PC-3 (cell line): ENCODE measurements at regions not wholly inside any gene's neighbourhood (a gene's known extent, or its start where the extent isn't known, plus 50 kb on each side); places are given as distances from the start of the nearest gene placed in this dataset.

ENCODE experiments used
- ATAC-seq: fragments of 200-7000 bp; cut with Tn5 transposase; 2 replicates; pipeline ENCODE4 v1.9.1; 2020; ENCODE audit warnings: mild to moderate bottlenecking, moderate library complexity
- BruUV-seq: library from RNA; stranded (reverse); fragments of 400-500 nt; replicated peaks from 2 replicates; lab custom pipeline; 2021; lab: Mats Ljungman, UMichigan
- CTCF ChIA-PET: fragments of 300-600 bp; sonication (Branson Sonifier 250); formaldehyde crosslinking; loops from one replicate; lab custom pipeline; 2022; ENCODE audit warnings: antibody characterized with exemption; lab: Charles Lee
- POLR2A ChIA-PET: fragments of 300-600 bp; sonication (Branson Sonifier 250); formaldehyde crosslinking; loops from one replicate; lab custom pipeline; 2022; ENCODE audit warnings: antibody characterized with exemption; ENCODE audit not compliant: unreplicated experiment; lab: Charles Lee
- DNase-seq: peaks from one replicate; pipeline ENCODE4 v3.0.0-alpha.2; 2015
- H2AFZ ChIP-seq: fragments of 300-600 bp; sonication (generic); 2 replicates; pipeline ENCODE4 v1.6.0; 2016; ENCODE audit warnings: antibody characterized with exemption, low read length
- H3F3A ChIP-seq: fragments of 300-600 bp; sonication (generic); one replicate; pipeline ENCODE4 v1.6.0; 2017; ENCODE audit warnings: antibody characterized with exemption, low read length, control low read depth, mild to moderate bottlenecking; ENCODE audit not compliant: unreplicated experiment
- H3K27ac ChIP-seq: fragments of 300-600 bp; sonication (generic); 2 replicates; pipeline ENCODE4 v1.5.1; 2016; ENCODE audit warnings: mild to moderate bottlenecking, low read length
- H3K27me3 ChIP-seq: fragments of 300-600 bp; sonication (generic); 2 replicates; pipeline ENCODE4 v1.6.1; 2016; ENCODE audit warnings: low read length, mixed read lengths
- H3K36me3 ChIP-seq: fragments of 300-600 bp; sonication (generic); 2 replicates; pipeline ENCODE4 v1.6.1; 2016; ENCODE audit warnings: low read depth, mixed run types, low read length, mixed read lengths
- H3K4me1 ChIP-seq: fragments of 300-600 bp; sonication (generic); 2 replicates; pipeline ENCODE4 v1.5.1; 2016; ENCODE audit warnings: low read length; ENCODE audit not compliant: insufficient read depth
- H3K4me2 ChIP-seq: fragments of 300-600 bp; sonication (generic); 2 replicates; pipeline ENCODE4 v1.6.0; 2016; ENCODE audit warnings: low read length
- H3K4me3 ChIP-seq: fragments of 300-600 bp; sonication (generic); 2 replicates; pipeline ENCODE4 v1.5.1; 2016; ENCODE audit warnings: mild to moderate bottlenecking, low read length, mixed read lengths
- H3K79me2 ChIP-seq: fragments of 300-600 bp; sonication (generic); 2 replicates; pipeline ENCODE4 v1.6.1; 2017; ENCODE audit warnings: low read length, mixed read lengths
- H3K9ac ChIP-seq: fragments of 300-600 bp; sonication (generic); 2 replicates; pipeline ENCODE4 v1.6.0; 2016; ENCODE audit warnings: mild to moderate bottlenecking, low read length
- H3K9me2 ChIP-seq: fragments of 300-600 bp; sonication (generic); replicated peaks from 2 replicates; pipeline ENCODE4 v1.6.1; 2016; ENCODE audit warnings: mixed run types, low read length, mixed read lengths
- H3K9me3 ChIP-seq: fragments of 300-600 bp; sonication (generic); 2 replicates; pipeline ENCODE4 v1.6.1; 2016; ENCODE audit warnings: low read length, mixed read lengths
- H4K20me1 ChIP-seq: fragments of 300-600 bp; sonication (generic); 2 replicates; pipeline ENCODE4 v1.6.1; 2016; ENCODE audit warnings: low read length, mixed read lengths
- EZH2 ChIP-seq: fragments of 300-600 bp; sonication (generic); IDR thresholded peaks from one replicate; pipeline ENCODE4 v1.6.1; 2017; ENCODE audit warnings: antibody characterized with exemption, mild to moderate bottlenecking, low read length; ENCODE audit not compliant: unreplicated experiment
- EZH2phosphoT487 ChIP-seq: fragments of 300-600 bp; sonication (generic); IDR thresholded peaks from 2 replicates; pipeline ENCODE4 v1.6.1; 2018; ENCODE audit warnings: mild to moderate bottlenecking, antibody characterized with exemption, low read length, borderline replicate concordance
- intact Hi-C: fragments of 100-400 bp; cut with micrococcal nuclease; formaldehyde crosslinking; loops from 2 replicates; pipeline ENCODE4 v1.9.0; 2023
- TF ChIP-seq, protein P1 (sequence below): fragments of 300-600 bp; sonication (generic); conservative IDR thresholded peaks from 2 replicates; pipeline ENCODE4 v1.5.1; 2017; ENCODE audit warnings: antibody characterized with exemption, low read depth, mild to moderate bottlenecking, low read length

DNA sequence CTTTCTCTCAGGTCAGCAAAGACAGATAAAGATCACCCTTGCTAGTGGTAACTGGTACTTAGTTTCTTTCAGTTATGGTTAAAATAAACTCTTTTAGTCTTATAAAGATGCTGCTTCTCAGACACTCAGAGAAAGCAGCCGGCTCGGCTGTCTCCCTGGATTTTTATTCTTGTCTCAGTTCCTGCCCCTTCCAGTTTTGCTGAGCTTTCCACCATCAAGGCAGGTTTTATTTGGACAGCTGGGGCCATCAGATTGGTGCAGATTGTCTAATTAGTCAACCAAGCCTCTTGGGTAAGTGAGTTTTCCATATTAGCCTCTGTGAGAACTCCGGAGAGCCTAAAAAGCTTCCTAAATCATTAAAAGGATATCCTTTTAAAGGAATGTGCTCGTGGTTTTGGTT lies 130.8 kb upstream of the BMP4 start:
- no peak overlapping the region for H2AFZ ChIP-seq

DNA sequence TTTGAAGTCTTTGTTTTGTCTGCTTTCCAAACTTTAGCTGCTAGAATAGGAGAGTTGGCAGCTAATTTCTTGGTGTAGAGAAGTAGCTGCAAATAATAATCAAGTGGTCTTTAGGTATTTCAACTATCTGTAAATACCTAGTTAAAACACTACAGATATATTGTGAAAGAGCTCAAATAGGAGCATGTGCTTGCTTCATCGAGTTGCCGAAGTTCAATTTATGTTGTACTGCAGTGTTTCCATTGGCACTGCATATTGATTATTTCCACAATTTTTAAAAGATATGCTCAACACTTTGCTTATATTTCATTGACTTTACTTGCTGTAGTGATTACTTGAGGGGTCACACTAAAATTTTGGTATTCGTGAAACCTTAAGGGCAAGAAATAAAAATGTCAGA lies 131.6 kb upstream of the BMP4 start:
- intact Hi-C loops, result no loop called here
- Histone ChIP-seq H2AFZ (no peak overlapping the region), H3K79me2 (no peaks in the 10 kb centered on the region), H3K4me2 (no peak overlapping the region), H3K9me3 (peaks cover 22% of the 10 kb centered on the region), H3K4me3 (no peak overlapping the region), H3K27ac (no peak overlapping the region), H3K9ac (no peak overlapping the region), H3K4me1 (no peaks in the 10 kb centered on the region), H3K9me2 (no peaks in the 10 kb centered on the region), H3K27me3 (no peaks in the 10 kb centered on the region), H3K36me3 (peaks cover 6% of the 10 kb centered on the region; the same call in 1 of the 2 replicates), H3F3A (no peaks in the 10 kb centered on the region), H4K20me1 (no peaks in the 10 kb centered on the region)
- CTCF ChIA-PET, result no interaction called here
- ATAC-seq (no peak), DNase-seq (no peak)
- POLR2A ChIA-PET, result no interaction called here
- no TSS peak for BruUV-seq
- TF ChIP-seq EZH2, result no peak
- TF ChIP-seq, protein P1, sequence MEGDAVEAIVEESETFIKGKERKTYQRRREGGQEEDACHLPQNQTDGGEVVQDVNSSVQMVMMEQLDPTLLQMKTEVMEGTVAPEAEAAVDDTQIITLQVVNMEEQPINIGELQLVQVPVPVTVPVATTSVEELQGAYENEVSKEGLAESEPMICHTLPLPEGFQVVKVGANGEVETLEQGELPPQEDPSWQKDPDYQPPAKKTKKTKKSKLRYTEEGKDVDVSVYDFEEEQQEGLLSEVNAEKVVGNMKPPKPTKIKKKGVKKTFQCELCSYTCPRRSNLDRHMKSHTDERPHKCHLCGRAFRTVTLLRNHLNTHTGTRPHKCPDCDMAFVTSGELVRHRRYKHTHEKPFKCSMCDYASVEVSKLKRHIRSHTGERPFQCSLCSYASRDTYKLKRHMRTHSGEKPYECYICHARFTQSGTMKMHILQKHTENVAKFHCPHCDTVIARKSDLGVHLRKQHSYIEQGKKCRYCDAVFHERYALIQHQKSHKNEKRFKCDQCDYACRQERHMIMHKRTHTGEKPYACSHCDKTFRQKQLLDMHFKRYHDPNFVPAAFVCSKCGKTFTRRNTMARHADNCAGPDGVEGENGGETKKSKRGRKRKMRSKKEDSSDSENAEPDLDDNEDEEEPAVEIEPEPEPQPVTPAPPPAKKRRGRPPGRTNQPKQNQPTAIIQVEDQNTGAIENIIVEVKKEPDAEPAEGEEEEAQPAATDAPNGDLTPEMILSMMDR, result no peak
- TF ChIP-seq EZH2phosphoT487, result no peak

More for the DNA sequence above, 130.8 kb upstream of the BMP4 start:
- H3K36me3 ChIP-seq, result peaks cover 6% of the 10 kb centered on the region; the same call in 1 of the 2 replicates
- peaks cover 14% of the 10 kb centered on the region for H3K9me3 ChIP-seq
- DNase-seq (no peak), ATAC-seq (no peak)
- no peak overlapping the region for H3K27ac ChIP-seq
- POLR2A ChIA-PET, result no interaction called here
- no peak overlapping the region for H3K9ac ChIP-seq
- TF ChIP-seq EZH2, result no peak
- TF ChIP-seq, protein P1, result no peak
- no peak for TF ChIP-seq EZH2phosphoT487
- no peaks in the 10 kb centered on the region for H4K20me1 ChIP-seq
- H3K4me2 ChIP-seq, result no peak overlapping the region
- no peaks in the 10 kb centered on the region for H3K27me3 ChIP-seq
- H3K9me2 ChIP-seq, result no peaks in the 10 kb centered on the region
- no peaks in the 10 kb centered on the region for H3K79me2 ChIP-seq
- CTCF ChIA-PET, result no interaction called here
- BruUV-seq, result no TSS peak
- intact Hi-C loops, result no loop called here
- no peaks in the 10 kb centered on the region for H3F3A ChIP-seq
- H3K4me1 ChIP-seq, result no peaks in the 10 kb centered on the region
- H3K4me3 ChIP-seq, result no peak overlapping the region

- Histone ChIP-seq H2AFZ (no peak overlapping the region), H3K9ac (no peak overlapping the region), H3K36me3 (peaks cover 10% of the 10 kb centered on the region; the same call in 1 of the 2 replicates), H3K4me2 (no peak overlapping the region), H3K4me1 (no peaks in the 10 kb centered on the region), H3K79me2 (no peaks in the 10 kb centered on the region), H3K9me2 (no peaks in the 10 kb centered on the region), H3K9me3 (peaks cover 38% of the 10 kb centered on the region), H3K27me3 (no peaks in the 10 kb centered on the region), H4K20me1 (no peaks in the 10 kb centered on the region), H3F3A (no peaks in the 10 kb centered on the region), H3K27ac (no peak overlapping the region), H3K4me3 (no peak overlapping the region)
- DNase-seq (no peak), ATAC-seq (no peak)
- BruUV-seq, result no TSS peak
- ChIA-PET POLR2A (interaction anchor here (0.5 kb wide), 1 partner anchor 903 kb away, joined by 16 read pairs; no protein-coding TSS in a partner anchor), CTCF (no interaction called here)
- TF ChIP-seq EZH2phosphoT487 (no peak), EZH2 (no peak)
- intact Hi-C loops, result no loop called here
These were observed 133.6 kb upstream of the BMP4 start for GRCh38 chr14:54090274-54090673.
